Esophagus squamous epithelium (tissue), 5 donors: ENCODE measurements at regions not wholly inside any gene's neighbourhood (a gene's known extent, or its start where the extent isn't known, plus 50 kb on each side); places are given as distances from the start of the nearest gene placed in this dataset.

Source experiments
- DNase-seq: peaks from one replicate; lab custom pipeline; 2025; lab: John Stamatoyannopoulos, UW
- H3K27ac ChIP-seq, 4 donors: fragments of 200-600 bp; sonication (generic); one replicate each; pipeline ENCODE4 v1.5.1; 2016 to 2019; ENCODE audit warnings: mild to moderate bottlenecking in 1 of 4
- H3K27me3 ChIP-seq, 4 donors: fragments of 200-600 bp; sonication (generic); 1 replicate in 3 of 4; 2 replicates in 1 of 4; pipeline versions ENCODE4 v1.5.1 to v1.6.0; 2017 to 2021; ENCODE audit warnings: antibody characterized with exemption in 1 of 4
- H3K36me3 ChIP-seq, 3 donors: fragments of 200-600 bp; sonication (generic); one replicate each; pipeline ENCODE4 v1.5.1; 2016 to 2019
- H3K4me1 ChIP-seq, 3 donors: fragments of 200-600 bp; sonication (generic); one replicate each; pipeline ENCODE4 v1.5.1; 2017 to 2019
- H3K4me3 ChIP-seq, 4 donors: fragments of 200-600 bp; sonication (generic); 1 replicate in 3 of 4; 2 replicates in 1 of 4; pipeline ENCODE4 v1.5.1; 2016 to 2019; ENCODE audit warnings: mild to moderate bottlenecking in 2 of 4, moderate library complexity in 1 of 4
- H3K9me3 ChIP-seq, 3 donors: fragments of 200-600 bp; sonication (generic); one replicate each; pipeline ENCODE4 v1.5.1; 2016 to 2019
- POLR2A ChIP-seq, 4 donors: fragments of 450-650 bp; IDR thresholded peaks; one replicate each; pipeline ENCODE4 v1.6.1; 2017; ENCODE audit warnings: antibody characterized with exemption in 4 of 4, mild to moderate bottlenecking in 4 of 4, moderate library complexity in 3 of 4
- WGBS, 2 donors: methylation state at CpG; one replicate each; pipeline ENCODE4 v1.1.5; 2018; 5-methylcytosine and 5-hydroxymethylcytosine counted together
- intact Hi-C: fragments of 100-400 bp; cut with DNase I; formaldehyde crosslinking; loops from one replicate; pipeline ENCODE4 v1.15.0; 2022
- TF ChIP-seq, protein P1 (sequence below), 6 experiments: fragments of 450-650 bp in 4 of 6; fragments of 200-600 bp in 2 of 6; sonication (generic) in 2 of 6; IDR thresholded peaks; one replicate each; pipeline ENCODE4 v1.5.1; 2016 to 2019; ENCODE audit warnings: antibody characterized with exemption in 6 of 6, mild to moderate bottlenecking in 4 of 6, moderate library complexity in 4 of 6
- donor health status: DM: yes; HTN: yes; CAD: no.

DNA sequence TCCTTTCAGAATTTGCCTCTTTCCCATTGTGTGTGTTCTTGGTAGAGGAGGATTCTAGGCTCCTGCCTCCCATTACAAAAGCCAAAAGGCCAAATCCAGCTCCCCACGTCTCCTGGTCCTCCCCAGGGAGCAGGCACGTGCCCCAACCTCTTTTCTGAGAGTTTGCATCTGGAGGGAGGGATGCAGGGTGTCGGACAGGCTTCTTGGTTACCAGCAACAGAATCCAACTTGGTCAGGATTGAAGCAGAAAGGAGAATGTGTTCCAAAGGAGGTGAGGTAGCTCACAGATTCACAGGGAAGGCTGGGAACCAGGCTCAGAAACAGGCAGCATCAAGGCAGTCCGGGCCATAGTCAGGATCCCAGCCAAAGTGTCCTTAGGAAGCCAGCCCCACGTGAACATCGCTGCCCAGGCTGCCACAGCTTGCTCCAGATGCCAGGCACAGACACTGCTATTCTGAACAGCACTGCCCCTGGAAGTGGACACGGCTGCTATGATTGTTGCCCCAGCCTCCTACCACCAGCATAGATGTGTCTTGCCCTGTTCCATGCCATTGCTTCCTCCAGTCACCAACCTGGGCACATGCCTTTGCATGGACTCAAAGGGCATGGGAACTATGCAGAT, 264.2 kb upstream of the ZMIZ1 start:
- 66 to 80% methylated on average over 3 to 6 of the region's 7 CpGs for WGBS, 2 donors
- Histone ChIP-seq H3K36me3 (no peaks in the 10 kb centered on the region), H3K27me3 (no peaks in the 10 kb centered on the region), H3K4me1 (peaks cover 17 to 78% (median 38%) of the 10 kb centered on the region in 3 donors), H3K9me3 (no peaks in the 10 kb centered on the region), H3K4me3 (no peak overlapping the region), H3K27ac (peak overlapping the region; percentile 31 to 87 (median 87))
- TF ChIP-seq POLR2A (IDR thresholded peaks at IDR 0.05), result no peak
- TF ChIP-seq, protein P1, sequence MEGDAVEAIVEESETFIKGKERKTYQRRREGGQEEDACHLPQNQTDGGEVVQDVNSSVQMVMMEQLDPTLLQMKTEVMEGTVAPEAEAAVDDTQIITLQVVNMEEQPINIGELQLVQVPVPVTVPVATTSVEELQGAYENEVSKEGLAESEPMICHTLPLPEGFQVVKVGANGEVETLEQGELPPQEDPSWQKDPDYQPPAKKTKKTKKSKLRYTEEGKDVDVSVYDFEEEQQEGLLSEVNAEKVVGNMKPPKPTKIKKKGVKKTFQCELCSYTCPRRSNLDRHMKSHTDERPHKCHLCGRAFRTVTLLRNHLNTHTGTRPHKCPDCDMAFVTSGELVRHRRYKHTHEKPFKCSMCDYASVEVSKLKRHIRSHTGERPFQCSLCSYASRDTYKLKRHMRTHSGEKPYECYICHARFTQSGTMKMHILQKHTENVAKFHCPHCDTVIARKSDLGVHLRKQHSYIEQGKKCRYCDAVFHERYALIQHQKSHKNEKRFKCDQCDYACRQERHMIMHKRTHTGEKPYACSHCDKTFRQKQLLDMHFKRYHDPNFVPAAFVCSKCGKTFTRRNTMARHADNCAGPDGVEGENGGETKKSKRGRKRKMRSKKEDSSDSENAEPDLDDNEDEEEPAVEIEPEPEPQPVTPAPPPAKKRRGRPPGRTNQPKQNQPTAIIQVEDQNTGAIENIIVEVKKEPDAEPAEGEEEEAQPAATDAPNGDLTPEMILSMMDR (IDR thresholded peaks at IDR 0.05), result no peak
- DNase-seq, result no peak
- intact Hi-C loops, result no loop called here

GRCh38 chr10:78805176-78805575, 263.6 kb upstream of the ZMIZ1 start:
- WGBS, 2 donors, result 39 to 48% methylated on average over 6 of the region's 6 CpGs
- Histone ChIP-seq H3K27me3 (no peaks in the 10 kb centered on the region), H3K4me1 (peaks cover 17 to 71% (median 38%) of the 10 kb centered on the region in 3 donors), H3K9me3 (no peaks in the 10 kb centered on the region), H3K4me3 (no peak overlapping the region), H3K36me3 (no peaks in the 10 kb centered on the region), H3K27ac (peak overlapping the region; percentile 31 to 87 (median 87))
- no peak for DNase-seq
- no peak for TF ChIP-seq POLR2A (IDR thresholded peaks at IDR 0.05)
- TF ChIP-seq, protein P1 (IDR thresholded peaks at IDR 0.05), result no peak
- intact Hi-C loops, result no loop called here

GRCh38 chr10:78806681-78807221, 262.0 kb upstream of the ZMIZ1 start:
- peaks cover 0 to 7% (median 0%) of the 10 kb centered on the region in 4 donors for H3K27me3 ChIP-seq
- TF ChIP-seq POLR2A (IDR thresholded peaks at IDR 0.05), result no peak
- TF ChIP-seq, protein P1 (IDR thresholded peaks at IDR 0.05), result no peak
- no peak for DNase-seq
- no peaks in the 10 kb centered on the region for H3K9me3 ChIP-seq
- peaks cover 17 to 64% (median 38%) of the 10 kb centered on the region in 3 donors for H3K4me1 ChIP-seq
- no peak overlapping the region for H3K4me3 ChIP-seq
- intact Hi-C loops, result no loop called here
- H3K36me3 ChIP-seq, result no peaks in the 10 kb centered on the region
- H3K27ac ChIP-seq, result peak overlapping the region in 1 of 4 donors; percentile 87
- 65 to 76% methylated on average over 2 of the region's 2 CpGs for WGBS, 2 donors

- no peak overlapping the region for H3K4me3 ChIP-seq
- intact Hi-C loops, result no loop called here
- H3K4me1 ChIP-seq, result peaks cover 8 to 55% (median 30%) of the 10 kb centered on the region in 3 donors
- no peak for DNase-seq
- peaks cover 0 to 10% (median 0%) of the 10 kb centered on the region in 4 donors for H3K27me3 ChIP-seq
- H3K9me3 ChIP-seq, result no peaks in the 10 kb centered on the region
- 64 to 66% methylated on average over 9 of the region's 12 CpGs for WGBS, 2 donors
- no peak overlapping the region for H3K27ac ChIP-seq
- H3K36me3 ChIP-seq, result no peaks in the 10 kb centered on the region
- no peak for TF ChIP-seq POLR2A (IDR thresholded peaks at IDR 0.05)
- TF ChIP-seq, protein P1 (IDR thresholded peaks at IDR 0.05), result no peak
Observed at GRCh38 chr10:78807504-78808203, 261.1 kb upstream of the ZMIZ1 start.

DNA sequence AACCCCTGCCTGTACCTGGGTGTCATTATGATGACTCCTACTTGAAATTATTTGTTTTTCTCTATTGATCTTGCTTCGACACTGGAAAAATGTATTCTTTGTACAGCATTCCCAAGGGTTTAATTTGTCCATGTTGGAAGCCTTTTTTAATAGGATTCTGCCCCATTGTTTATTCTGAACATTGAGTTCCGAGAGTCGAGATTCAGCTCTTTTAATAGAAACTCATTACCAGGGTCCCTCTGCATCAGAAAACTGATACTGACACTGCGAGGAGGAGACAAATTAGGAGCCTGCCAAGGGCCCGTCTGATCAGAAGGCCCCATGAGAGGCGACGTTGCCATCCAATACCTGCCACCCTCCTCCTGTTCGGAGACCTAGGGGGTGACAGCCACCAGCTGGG, 260.5 kb upstream of the ZMIZ1 start:
- intact Hi-C loops, result no loop called here
- peaks cover 3 to 48% (median 24%) of the 10 kb centered on the region in 3 donors for H3K4me1 ChIP-seq
- no peak for DNase-seq
- H3K4me3 ChIP-seq, result no peak overlapping the region
- 60 to 88% methylated on average over 3 to 8 of the region's 8 CpGs for WGBS, 2 donors
- H3K27me3 ChIP-seq, result peaks cover 0 to 10% (median 0%) of the 10 kb centered on the region in 4 donors
- TF ChIP-seq, protein P1 (IDR thresholded peaks at IDR 0.05), result no peak
- no peak for TF ChIP-seq POLR2A (IDR thresholded peaks at IDR 0.05)
- no peaks in the 10 kb centered on the region for H3K9me3 ChIP-seq
- no peaks in the 10 kb centered on the region for H3K36me3 ChIP-seq
- H3K27ac ChIP-seq, result no peak overlapping the region
